GM21367 (cell line): ENCODE measurements at regions not wholly inside any gene's neighbourhood (a gene's known extent, or its start where the extent isn't known, plus 50 kb on each side); places are given as distances from the start of the nearest gene placed in this dataset.

Experiments
- ATAC-seq: cut with Tn5 transposase; IDR thresholded peaks from one replicate; pipeline ENCODE4 v1.9.1; 2021; ENCODE audit not compliant: unreplicated experiment

- no peak for ATAC-seq
These were observed 62.2 kb upstream of the WSCD2 start for GRCh38 chr12:108066583-108067577.

GRCh38 chr12:108069651-108070165, 59.4 kb upstream of the WSCD2 start:
- no peak for ATAC-seq

- no peak for ATAC-seq
These were observed 53.5 kb upstream of the WSCD2 start for GRCh38 chr12:108075561-108075960.

- ATAC-seq = no peak
These were observed 52.5 kb upstream of the WSCD2 start for GRCh38 chr12:108076556-108076955.

GRCh38 chr12:108078428-108078827, 50.7 kb upstream of the WSCD2 start:
- no peak for ATAC-seq
